HEK293 (cell line): ENCODE measurements at regions not wholly inside any gene's neighbourhood (a gene's known extent, or its start where the extent isn't known, plus 50 kb on each side); places are given as distances from the start of the nearest gene placed in this dataset.

Source experiments
- CTCF ChIA-PET: fragments of 350-600 bp; formaldehyde crosslinking; extraction: SDS; loops from one replicate; lab custom pipeline; 2021; ENCODE audit warnings: antibody characterized with exemption; lab: Yijun Ruan, JAX
- POLR2A ChIA-PET: fragments of 300-600 bp; formaldehyde crosslinking; extraction: SDS; loops from one replicate; lab custom pipeline; 2020; ENCODE audit warnings: antibody characterized with exemption, inconsistent platforms; lab: Yijun Ruan, JAX
- H3K27ac ChIP-seq: fragments of 200-500 bp; sonication (Bioruptor generic); 2 replicates; pipeline ENCODE4 v1.5.1; 2014; ENCODE audit warnings: low read depth, low read length, control low read depth, inconsistent platforms; ENCODE audit errors: extremely low read depth
- H3K36me3 ChIP-seq, 2 experiments: fragments of 200-500 bp in 1 of 2; sonication (Bioruptor generic) in 1 of 2; 1 replicate in 1 of 2; 2 replicates in 1 of 2; pipeline ENCODE4 v1.5.1; 2014 to 2017; ENCODE audit warnings: inconsistent platforms in 2 of 2, low read length in 2 of 2; ENCODE audit not compliant: control insufficient read depth in 2 of 2, insufficient read depth in 1 of 2
- H3K4me1 ChIP-seq: fragments of 200-500 bp; sonication (Bioruptor generic); 2 replicates; pipeline ENCODE4 v1.5.1; 2014; ENCODE audit warnings: mild to moderate bottlenecking, low read length, inconsistent platforms; ENCODE audit not compliant: control insufficient read depth, insufficient read depth
- H3K4me3 ChIP-seq: 2 replicates; pipeline ENCODE4 v1.5.1; 2011; ENCODE audit warnings: low read depth, mild to moderate bottlenecking, control low read depth, low read length, moderate library complexity
- H3K9me3 ChIP-seq: fragments of 200-500 bp; sonication (Bioruptor generic); 2 replicates; pipeline ENCODE4 v1.5.1; 2014; ENCODE audit warnings: low read depth, low read length, inconsistent platforms; ENCODE audit not compliant: control insufficient read depth, insufficient read depth
- BCL11A ChIP-seq: fragments of 450-650 bp; formaldehyde crosslinking; IDR thresholded peaks from 2 replicates; pipeline ENCODE4 v1.5.1; 2016; ENCODE audit warnings: low read depth, missing biosample characterization, missing genetic modification characterization
- HOXA7 ChIP-seq: sonication (generic); formaldehyde crosslinking; IDR thresholded peaks from 2 replicates; pipeline ENCODE4 v1.8.1; 2022; ENCODE audit warnings: missing genetic modification reagents, borderline replicate concordance
- INSM2 ChIP-seq: fragments of 450-650 bp; formaldehyde crosslinking; IDR thresholded peaks from 2 replicates; pipeline ENCODE4 v1.5.1; 2016; ENCODE audit warnings: missing biosample characterization, missing genetic modification characterization
- KLF16 ChIP-seq: fragments of 450-650 bp; formaldehyde crosslinking; IDR thresholded peaks from 2 replicates; pipeline ENCODE4 v1.5.1; 2017; ENCODE audit warnings: missing biosample characterization, missing genetic modification characterization
- OSR2 ChIP-seq: fragments of 450-650 bp; formaldehyde crosslinking; IDR thresholded peaks from 2 replicates; pipeline ENCODE4 v1.5.1; 2016; ENCODE audit warnings: missing biosample characterization, missing genetic modification characterization
- PRDM10 ChIP-seq: fragments of 450-650 bp; formaldehyde crosslinking; IDR thresholded peaks from 2 replicates; pipeline ENCODE4 v1.5.1; 2016; ENCODE audit warnings: missing biosample characterization, missing genetic modification characterization
- SP2 ChIP-seq: fragments of 450-650 bp; formaldehyde crosslinking; IDR thresholded peaks from 2 replicates; pipeline ENCODE4 v1.5.1; 2016; ENCODE audit warnings: missing biosample characterization, missing genetic modification characterization
- ZBTB20 ChIP-seq: fragments of 450-650 bp; formaldehyde crosslinking; IDR thresholded peaks from 2 replicates; pipeline ENCODE4 v1.5.1; 2016; ENCODE audit warnings: missing biosample characterization, missing genetic modification characterization
- ZNF133 ChIP-seq: fragments of 450-650 bp; formaldehyde crosslinking; IDR thresholded peaks from 2 replicates; pipeline ENCODE4 v1.5.1; 2016; ENCODE audit warnings: missing biosample characterization, missing genetic modification characterization
- ZNF138 ChIP-seq: fragments of 450-650 bp; formaldehyde crosslinking; IDR thresholded peaks from 2 replicates; pipeline ENCODE4 v1.5.1; 2016; ENCODE audit warnings: missing biosample characterization, missing genetic modification characterization, borderline replicate concordance
- ZNF169 ChIP-seq: fragments of 450-650 bp; formaldehyde crosslinking; IDR thresholded peaks from 2 replicates; pipeline ENCODE4 v1.5.1; 2016; ENCODE audit warnings: missing biosample characterization, missing genetic modification characterization
- ZNF174 ChIP-seq: fragments of 450-650 bp; formaldehyde crosslinking; IDR thresholded peaks from 2 replicates; pipeline ENCODE4 v1.5.0; 2017; ENCODE audit warnings: missing biosample characterization, mild to moderate bottlenecking, missing genetic modification characterization
- ZNF221 ChIP-seq: fragments of 450-650 bp; formaldehyde crosslinking; IDR thresholded peaks from 2 replicates; pipeline ENCODE4 v1.5.1; 2017; ENCODE audit warnings: missing biosample characterization, missing genetic modification characterization, borderline replicate concordance
- ZNF311 ChIP-seq: fragments of 450-650 bp; formaldehyde crosslinking; IDR thresholded peaks from 2 replicates; pipeline ENCODE4 v1.5.1; 2017; ENCODE audit warnings: missing biosample characterization, missing genetic modification characterization, borderline replicate concordance
- ZNF324 ChIP-seq: fragments of 450-650 bp; formaldehyde crosslinking; IDR thresholded peaks from 2 replicates; pipeline ENCODE4 v1.5.1; 2016; ENCODE audit warnings: missing biosample characterization, missing genetic modification characterization
- ZNF366 ChIP-seq: fragments of 450-650 bp; formaldehyde crosslinking; conservative IDR thresholded peaks from 2 replicates; pipeline ENCODE4 v1.5.1; 2016; ENCODE audit warnings: missing biosample characterization, missing genetic modification characterization
- ZNF558 ChIP-seq: fragments of 450-650 bp; formaldehyde crosslinking; IDR thresholded peaks from 2 replicates; pipeline ENCODE4 v1.5.1; 2016; ENCODE audit warnings: missing biosample characterization, missing genetic modification characterization
- ZNF571 ChIP-seq: fragments of 450-650 bp; formaldehyde crosslinking; IDR thresholded peaks from 2 replicates; pipeline ENCODE4 v1.5.0; 2017; ENCODE audit warnings: missing biosample characterization, missing genetic modification characterization
- ZNF677 ChIP-seq: fragments of 450-650 bp; IDR thresholded peaks from 2 replicates; pipeline ENCODE4 v1.5.0; 2018; ENCODE audit warnings: missing biosample characterization, mild to moderate bottlenecking, missing genetic modification characterization, moderate library complexity
- ZNF692 ChIP-seq: fragments of 450-650 bp; formaldehyde crosslinking; IDR thresholded peaks from 2 replicates; pipeline ENCODE4 v1.5.1; 2016; ENCODE audit warnings: missing biosample characterization, missing genetic modification characterization
- ZNF768 ChIP-seq: fragments of 450-650 bp; formaldehyde crosslinking; IDR thresholded peaks from 2 replicates; pipeline ENCODE4 v1.5.1; 2018; ENCODE audit warnings: missing biosample characterization, mild to moderate bottlenecking, missing genetic modification characterization
- ZNF792 ChIP-seq: fragments of 450-650 bp; formaldehyde crosslinking; IDR thresholded peaks from 2 replicates; pipeline ENCODE4 v1.5.1; 2016; ENCODE audit warnings: missing biosample characterization, missing genetic modification characterization
- TF ChIP-seq, protein P1 (sequence below): fragments of 450-650 bp; formaldehyde crosslinking; IDR thresholded peaks from 2 replicates; pipeline ENCODE4 v1.5.1; 2016; ENCODE audit warnings: missing biosample characterization, missing genetic modification characterization

GRCh38 chr2:128980475-128980874 lies 661.8 kb upstream of the HS6ST1 start:
- TF ChIP-seq ZNF768 (tag by site-specific recombination) (no peak), ZNF366 (tag by site-specific recombination) (no peak), INSM2 (tag by site-specific recombination) (no peak), ZNF571 (tag by site-specific recombination) (no peak), ZNF138 (tag by site-specific recombination) (no peak), SP2 (tag by site-specific recombination) (no peak), PRDM10 (tag by site-specific recombination) (no peak)
- Histone ChIP-seq H3K4me3 (no peak overlapping the region), H3K9me3 (no peaks in the 10 kb centered on the region), H3K36me3 (no peaks in the 10 kb centered on the region), H3K4me1 (no peaks in the 10 kb centered on the region), H3K27ac (no peak overlapping the region)
- POLR2A ChIA-PET: no interaction called here
- CTCF ChIA-PET: no interaction called here

DNA sequence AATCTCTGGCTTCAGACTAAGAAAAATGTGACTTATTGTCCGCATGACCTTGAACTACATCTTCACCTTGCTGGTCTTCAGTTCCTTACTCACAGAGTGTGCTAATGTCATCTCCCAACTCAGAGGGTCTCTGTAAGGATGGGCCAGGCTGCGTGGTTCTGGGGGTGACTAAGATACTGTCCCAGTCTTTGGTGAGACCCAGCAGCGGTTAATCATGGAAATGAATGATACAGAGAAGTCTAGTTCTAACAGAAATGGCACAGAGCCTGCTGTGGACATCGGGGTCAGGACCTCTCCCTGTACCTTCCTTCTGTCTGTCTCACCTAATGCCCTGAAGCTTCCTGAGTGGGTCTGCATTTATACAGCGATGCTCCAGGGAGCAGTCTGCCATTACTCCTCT lies 662.7 kb upstream of the HS6ST1 start:
- Histone ChIP-seq H3K4me3 (no peak overlapping the region), H3K27ac (no peak overlapping the region), H3K9me3 (no peaks in the 10 kb centered on the region), H3K4me1 (no peaks in the 10 kb centered on the region)
- ChIA-PET POLR2A (no interaction called here), CTCF (no interaction called here)
- TF ChIP-seq HOXA7 (CRISPR knock-in tag) (no peak), ZNF792 (tag by site-specific recombination) (no peak), ZBTB20 (tag by site-specific recombination) (no peak), OSR2 (tag by site-specific recombination) (no peak)
- TF ChIP-seq, protein P1, sequence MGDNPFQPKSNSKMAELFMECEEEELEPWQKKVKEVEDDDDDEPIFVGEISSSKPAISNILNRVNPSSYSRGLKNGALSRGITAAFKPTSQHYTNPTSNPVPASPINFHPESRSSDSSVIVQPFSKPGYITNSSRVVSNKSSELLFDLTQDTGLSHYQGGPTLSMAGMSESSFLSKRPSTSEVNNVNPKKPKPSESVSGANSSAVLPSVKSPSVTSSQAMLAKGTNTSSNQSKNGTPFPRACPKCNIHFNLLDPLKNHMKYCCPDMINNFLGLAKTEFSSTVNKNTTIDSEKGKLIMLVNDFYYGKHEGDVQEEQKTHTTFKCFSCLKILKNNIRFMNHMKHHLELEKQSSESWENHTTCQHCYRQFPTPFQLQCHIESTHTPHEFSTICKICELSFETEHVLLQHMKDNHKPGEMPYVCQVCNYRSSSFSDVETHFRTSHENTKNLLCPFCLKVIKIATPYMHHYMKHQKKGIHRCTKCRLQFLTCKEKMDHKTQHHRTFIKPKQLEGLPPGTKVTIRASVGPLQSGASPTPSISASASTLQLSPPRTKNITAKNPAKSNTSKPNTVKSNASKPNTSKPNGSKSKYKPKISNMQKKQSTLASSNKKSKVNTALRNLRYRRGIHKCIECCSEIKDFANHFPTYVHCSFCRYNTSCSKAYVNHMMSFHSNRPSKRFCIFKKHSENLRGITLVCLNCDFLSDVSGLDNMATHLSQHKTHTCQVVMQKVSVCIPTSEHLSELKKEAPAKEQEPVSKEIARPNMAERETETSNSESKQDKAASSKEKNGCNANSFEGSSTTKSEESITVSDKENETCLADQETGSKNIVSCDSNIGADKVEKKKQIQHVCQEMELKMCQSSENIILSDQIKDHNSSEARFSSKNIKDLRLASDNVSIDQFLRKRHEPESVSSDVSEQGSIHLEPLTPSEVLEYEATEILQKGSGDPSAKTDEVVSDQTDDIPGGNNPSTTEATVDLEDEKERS (tag by site-specific recombination): no peak
- TF ChIP-seq, all 188 proteins: peak for 0
- H3K36me3 ChIP-seq: no peaks in the 10 kb centered on the region

DNA sequence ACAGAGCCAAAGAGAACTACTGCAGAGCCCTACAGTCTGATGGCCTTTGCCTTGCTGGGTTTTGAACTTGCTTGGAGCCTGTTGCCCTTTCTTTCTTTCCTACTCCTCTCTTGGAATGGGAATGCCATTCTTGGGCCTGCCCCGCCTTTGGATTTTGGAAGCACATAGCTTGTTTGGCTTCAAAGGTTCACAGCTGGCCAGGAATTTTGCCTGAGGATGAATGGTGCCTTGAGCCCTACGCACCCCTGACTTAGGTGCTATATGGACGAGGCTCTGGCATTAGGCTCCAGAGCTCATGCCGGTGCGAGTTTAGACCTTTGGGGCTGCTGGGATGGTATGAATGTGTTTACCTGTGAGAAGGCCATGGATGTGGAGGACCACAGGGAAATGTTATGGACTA lies 663.3 kb upstream of the HS6ST1 start:
- no peaks in the 10 kb centered on the region for H3K9me3 ChIP-seq
- no peaks in the 10 kb centered on the region for H3K4me1 ChIP-seq
- ChIA-PET POLR2A (no interaction called here), CTCF (no interaction called here)
- no peaks in the 10 kb centered on the region for H3K36me3 ChIP-seq
- no peak overlapping the region for H3K4me3 ChIP-seq
- H3K27ac ChIP-seq: no peak overlapping the region
- TF ChIP-seq ZNF692 (tag by site-specific recombination) (no peak), ZNF133 (no peak), ZNF558 (tag by site-specific recombination) (no peak), ZNF571 (tag by site-specific recombination) (no peak), ZNF169 (tag by site-specific recombination) (no peak), ZNF677 (tag by site-specific recombination) (no peak), ZNF174 (tag by site-specific recombination) (no peak), ZNF221 (no peak), ZNF324 (tag by site-specific recombination) (no peak), BCL11A (tag by site-specific recombination) (no peak), KLF16 (tag by site-specific recombination) (no peak), ZNF311 (tag by site-specific recombination) (no peak)
